ENCODE measurements at regions not wholly inside any gene's neighbourhood (a gene's known extent, or its start where the extent isn't known, plus 50 kb on each side); places are given as distances from the start of the nearest gene placed in this dataset.

- DNase-seq = no peak
Measured at GRCh38 chr14:100399052-100399849, 76.1 kb downstream of the SLC25A47 start.

- no peak for DNase-seq
Measured at GRCh38 chr14:100400115-100400514, 77.0 kb downstream of the SLC25A47 start.

GRCh38 chr14:100401031-100401692 is 78.0 kb downstream of the SLC25A47 start:
- no peak for DNase-seq

GRCh38 chr14:100401792-100402191 is 78.7 kb downstream of the SLC25A47 start:
- DNase-seq = no peak

- no peak for DNase-seq
Measured at GRCh38 chr14:100402631-100403030, 79.5 kb downstream of the SLC25A47 start.

- DNase-seq = no peak
Measured at GRCh38 chr14:100403105-100403504, 80.0 kb downstream of the SLC25A47 start.

- DNase-seq = no peak
Measured at GRCh38 chr14:100403802-100404365, 80.7 kb downstream of the SLC25A47 start.

GRCh38 chr14:100404419-100404818 is 81.3 kb downstream of the SLC25A47 start:
- DNase-seq = no peak

GRCh38 chr14:100405760-100406455 is 82.8 kb downstream of the SLC25A47 start:
- no peak for DNase-seq

- no peak for DNase-seq
Measured at GRCh38 chr14:100406505-100407131, 83.5 kb downstream of the SLC25A47 start.

GRCh38 chr14:100407376-100408102 is 84.4 kb downstream of the SLC25A47 start:
- no peak for DNase-seq

GRCh38 chr14:100408350-100409002 is 85.3 kb downstream of the SLC25A47 start:
- no peak for DNase-seq

GRCh38 chr14:100409003-100409360 is 85.8 kb downstream of the SLC25A47 start:
- DNase-seq = no peak

- DNase-seq = no peak
Measured at GRCh38 chr14:100409651-100410050, 86.5 kb downstream of the SLC25A47 start.

GRCh38 chr14:100410056-100410565 is 87.0 kb downstream of the SLC25A47 start:
- DNase-seq = no peak

- no peak for DNase-seq
Measured at GRCh38 chr14:100413699-100414098, 90.6 kb downstream of the SLC25A47 start.

GRCh38 chr14:100415226-100415625 is 92.1 kb downstream of the SLC25A47 start:
- no peak for DNase-seq

GRCh38 chr14:100416081-100416680 is 93.0 kb downstream of the SLC25A47 start:
- no peak for DNase-seq

GRCh38 chr14:100416921-100417860 is 94.1 kb downstream of the SLC25A47 start:
- peak; percentile 31 to 47 for DNase-seq

- DNase-seq = no peak
Measured at GRCh38 chr14:100419856-100420255, 96.7 kb downstream of the SLC25A47 start.
